ENCODE measurements at regions not wholly inside any gene's neighbourhood (a gene's known extent, or its start where the extent isn't known, plus 50 kb on each side); places are given as distances from the start of the nearest gene placed in this dataset.

DNA sequence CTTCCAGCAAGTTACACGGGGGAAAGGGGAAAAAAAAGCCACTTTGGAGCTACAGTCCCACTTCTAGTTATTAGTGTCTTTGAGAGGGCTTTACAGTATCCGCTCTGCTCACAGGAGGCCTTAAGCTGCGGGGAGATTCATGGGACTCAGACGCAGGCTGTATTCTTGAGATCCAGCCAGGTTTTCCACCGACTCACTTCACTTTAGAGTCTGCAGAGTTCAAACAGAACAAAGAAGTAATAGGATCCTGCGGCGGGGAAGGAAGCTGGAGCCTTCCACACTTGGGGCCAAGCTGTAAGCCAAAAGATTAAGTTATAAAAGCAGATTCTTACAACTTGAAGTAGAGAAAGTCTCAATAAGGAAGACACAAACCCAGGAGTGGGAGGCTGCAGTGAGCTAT lies 60.2 kb upstream of the FAM174B start:
- 78 to 85% methylated on average over 7 of the region's 7 CpGs for WGBS, 2 donors
- H3K27me3 ChIP-seq, result no peaks in the 10 kb centered on the region
- DNase-seq, result peak; percentile 76
- TF ChIP-seq EP300 (IDR thresholded peaks at IDR 0.05) (no peak), POLR2AphosphoS5 (IDR thresholded peaks at IDR 0.05) (no peak), POLR2A (IDR thresholded peaks at IDR 0.05) (no peak)
- TF ChIP-seq, protein P1, sequence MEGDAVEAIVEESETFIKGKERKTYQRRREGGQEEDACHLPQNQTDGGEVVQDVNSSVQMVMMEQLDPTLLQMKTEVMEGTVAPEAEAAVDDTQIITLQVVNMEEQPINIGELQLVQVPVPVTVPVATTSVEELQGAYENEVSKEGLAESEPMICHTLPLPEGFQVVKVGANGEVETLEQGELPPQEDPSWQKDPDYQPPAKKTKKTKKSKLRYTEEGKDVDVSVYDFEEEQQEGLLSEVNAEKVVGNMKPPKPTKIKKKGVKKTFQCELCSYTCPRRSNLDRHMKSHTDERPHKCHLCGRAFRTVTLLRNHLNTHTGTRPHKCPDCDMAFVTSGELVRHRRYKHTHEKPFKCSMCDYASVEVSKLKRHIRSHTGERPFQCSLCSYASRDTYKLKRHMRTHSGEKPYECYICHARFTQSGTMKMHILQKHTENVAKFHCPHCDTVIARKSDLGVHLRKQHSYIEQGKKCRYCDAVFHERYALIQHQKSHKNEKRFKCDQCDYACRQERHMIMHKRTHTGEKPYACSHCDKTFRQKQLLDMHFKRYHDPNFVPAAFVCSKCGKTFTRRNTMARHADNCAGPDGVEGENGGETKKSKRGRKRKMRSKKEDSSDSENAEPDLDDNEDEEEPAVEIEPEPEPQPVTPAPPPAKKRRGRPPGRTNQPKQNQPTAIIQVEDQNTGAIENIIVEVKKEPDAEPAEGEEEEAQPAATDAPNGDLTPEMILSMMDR (IDR thresholded peaks at IDR 0.05), result no peak
- no peak overlapping the region for H3K4me3 ChIP-seq
- peak overlapping the region in 1 of 4 donors; percentile 86 for H3K27ac ChIP-seq
- H3K9me3 ChIP-seq, result no peaks in the 10 kb centered on the region
- H3K4me1 ChIP-seq, result peaks cover 0 to 15% (median 4%) of the 10 kb centered on the region in 4 donors
- intact Hi-C loops (cut with DNase I), result loop anchor here (2.0 to 10.0 kb wide), 3 partner anchors 51 to 1411 kb away; no protein-coding TSS in a partner anchor
- H3K36me3 ChIP-seq, result no peaks in the 10 kb centered on the region

DNA sequence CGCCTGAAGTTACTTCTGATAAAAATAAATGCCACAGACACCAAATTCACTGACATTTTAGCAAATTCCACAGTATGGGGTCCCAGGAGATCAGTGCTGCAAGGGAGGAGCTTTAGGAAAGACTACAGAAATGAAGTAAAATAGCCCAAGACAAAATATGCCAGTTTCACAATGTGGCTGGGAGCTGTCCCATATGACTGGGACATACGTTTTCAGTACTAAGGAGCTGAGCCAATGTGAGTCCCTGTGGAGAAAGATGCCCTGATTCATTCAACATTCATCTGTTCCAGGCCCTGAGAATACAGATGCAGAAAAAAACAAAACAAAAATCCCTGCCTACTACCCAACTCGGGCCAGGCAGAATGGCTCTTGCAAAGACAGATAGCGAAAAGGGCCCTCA lies 63.4 kb upstream of the FAM174B start:
- TF ChIP-seq EP300 (IDR thresholded peaks at IDR 0.05) (no peak), POLR2AphosphoS5 (IDR thresholded peaks at IDR 0.05) (no peak), POLR2A (IDR thresholded peaks at IDR 0.05) (no peak)
- TF ChIP-seq, protein P1 (IDR thresholded peaks at IDR 0.05), result no peak
- peaks cover 0 to 10% (median under 1%) of the 10 kb centered on the region in 4 donors for H3K4me1 ChIP-seq
- no peak overlapping the region for H3K4me3 ChIP-seq
- WGBS, 2 donors, result 83 to 90% methylated on average over 4 of the region's 4 CpGs
- no peaks in the 10 kb centered on the region for H3K27me3 ChIP-seq
- DNase-seq, result no peak
- H3K27ac ChIP-seq, result no peak overlapping the region
- H3K9me3 ChIP-seq, result no peaks in the 10 kb centered on the region
- intact Hi-C loops (cut with DNase I), result loop anchor here (10.0 kb wide), 2 partner anchors 54 to 1414 kb away; no protein-coding TSS in a partner anchor
- H3K36me3 ChIP-seq, result no peaks in the 10 kb centered on the region

DNA sequence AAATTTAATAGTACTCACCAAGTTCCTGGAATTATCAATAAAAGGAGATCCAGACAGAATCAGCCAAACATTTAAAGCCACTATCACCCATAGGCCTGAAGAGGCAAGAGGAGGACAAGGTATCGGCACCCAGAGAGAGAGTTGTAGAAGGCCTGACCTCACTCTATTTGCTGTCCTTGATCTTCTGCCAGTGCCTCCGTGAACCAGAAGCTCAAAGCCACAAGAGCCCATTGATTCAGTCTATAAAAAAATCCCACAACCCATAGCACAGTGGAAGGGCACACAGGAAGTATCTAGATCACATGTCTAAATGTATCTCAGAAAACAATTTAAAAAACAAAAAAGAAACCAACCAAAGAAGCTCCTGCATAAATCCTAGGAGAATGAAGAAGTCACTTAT lies 68.6 kb upstream of the FAM174B start:
- 71 to 84% methylated on average over 2 of the region's 2 CpGs for WGBS, 2 donors
- TF ChIP-seq EP300 (IDR thresholded peaks at IDR 0.05) (no peak), POLR2AphosphoS5 (IDR thresholded peaks at IDR 0.05) (no peak), POLR2A (IDR thresholded peaks at IDR 0.05) (no peak)
- TF ChIP-seq, protein P1 (IDR thresholded peaks at IDR 0.05), result no peak
- Histone ChIP-seq H3K9me3 (no peaks in the 10 kb centered on the region), H3K4me3 (no peak overlapping the region), H3K27ac (no peak overlapping the region), H3K36me3 (no peaks in the 10 kb centered on the region), H3K4me1 (no peaks in the 10 kb centered on the region), H3K27me3 (no peaks in the 10 kb centered on the region)
- DNase-seq, result no peak
- intact Hi-C loops (cut with DNase I), result no loop called here

- no peaks in the 10 kb centered on the region for H3K9me3 ChIP-seq
- no peak overlapping the region for H3K27ac ChIP-seq
- H3K4me1 ChIP-seq, result no peaks in the 10 kb centered on the region
- no peak overlapping the region for H3K4me3 ChIP-seq
- TF ChIP-seq, protein P1 (IDR thresholded peaks at IDR 0.05), result no peak
- TF ChIP-seq EP300 (IDR thresholded peaks at IDR 0.05), result no peak
- H3K36me3 ChIP-seq, result no peaks in the 10 kb centered on the region
- DNase-seq, result no peak
- WGBS, 2 donors, result 93 to 97% methylated on average over 2 of the region's 2 CpGs
- intact Hi-C loops (cut with DNase I), result no loop called here
- no peaks in the 10 kb centered on the region for H3K27me3 ChIP-seq
Observed at GRCh38 chr15:92725171-92725570, 69.6 kb upstream of the FAM174B start.

GRCh38 chr15:92728266-92728665 lies 72.7 kb upstream of the FAM174B start:
- Histone ChIP-seq H3K4me3 (no peak overlapping the region), H3K9me3 (no peaks in the 10 kb centered on the region), H3K27me3 (no peaks in the 10 kb centered on the region), H3K36me3 (no peaks in the 10 kb centered on the region), H3K27ac (no peak overlapping the region), H3K4me1 (no peaks in the 10 kb centered on the region)
- TF ChIP-seq, protein P1 (IDR thresholded peaks at IDR 0.05), result no peak
- TF ChIP-seq POLR2AphosphoS5 (IDR thresholded peaks at IDR 0.05) (no peak), POLR2A (IDR thresholded peaks at IDR 0.05) (no peak), EP300 (IDR thresholded peaks at IDR 0.05) (no peak)
- 72 to 90% methylated on average over 4 of the region's 4 CpGs for WGBS, 2 donors
- no peak for DNase-seq
- intact Hi-C loops (cut with DNase I), result no loop called here
